ENCODE measurements at regions not wholly inside any gene's neighbourhood (a gene's known extent, or its start where the extent isn't known, plus 50 kb on each side); places are given as distances from the start of the nearest gene placed in this dataset.

- Histone ChIP-seq H3K4me3 (no peak overlapping the region), H3K36me3 (ENCODE audit: insufficient read depth, low read length) (no peaks in the 10 kb centered on the region), H3K9ac (ENCODE audit: insufficient read length) (no peak overlapping the region), H3K27ac (no peak overlapping the region), H3K9me3 (ENCODE audit: low read depth, low read length) (no peaks in the 10 kb centered on the region)
- DNase-seq (ENCODE audit: low read depth, low spot score), result no peak
- TF ChIP-seq EZH2 (IDR thresholded peaks at IDR 0.05) (no peak), FOXP2 (optimal IDR thresholded peaks at IDR 0.05; ENCODE audit: control extremely low read depth, extremely low read length, insufficient read depth) (no peak), POLR2AphosphoS5 (IDR thresholded peaks at IDR 0.05; ENCODE audit: borderline replicate concordance, low read depth, low read length) (no peak)
Measured at GRCh38 chr3:68004091-68004490, 349.7 kb upstream of the SUCLG2 start.

GRCh38 chr3:67998281-67998680, 343.9 kb upstream of the SUCLG2 start:
- Histone ChIP-seq H3K9ac (ENCODE audit: insufficient read length) (no peak overlapping the region), H3K4me3 (no peak overlapping the region), H3K27ac (no peak overlapping the region), H3K9me3 (ENCODE audit: low read depth, low read length) (no peaks in the 10 kb centered on the region), H3K36me3 (ENCODE audit: insufficient read depth, low read length) (no peaks in the 10 kb centered on the region)
- TF ChIP-seq FOXP2 (optimal IDR thresholded peaks at IDR 0.05; ENCODE audit: control extremely low read depth, extremely low read length, insufficient read depth) (no peak), POLR2AphosphoS5 (IDR thresholded peaks at IDR 0.05; ENCODE audit: borderline replicate concordance, low read depth, low read length) (no peak), EZH2 (IDR thresholded peaks at IDR 0.05) (no peak)
- DNase-seq (ENCODE audit: low read depth, low spot score), result no peak

GRCh38 chr3:67995206-67995605, 340.8 kb upstream of the SUCLG2 start:
- H3K36me3 ChIP-seq (ENCODE audit: insufficient read depth, low read length), result no peaks in the 10 kb centered on the region
- no peak overlapping the region for H3K9ac ChIP-seq (ENCODE audit: insufficient read length)
- H3K27ac ChIP-seq, result no peak overlapping the region
- no peak for DNase-seq (ENCODE audit: low read depth, low spot score)
- no peak for TF ChIP-seq POLR2AphosphoS5 (IDR thresholded peaks at IDR 0.05; ENCODE audit: borderline replicate concordance, low read depth, low read length)
- TF ChIP-seq FOXP2 (optimal IDR thresholded peaks at IDR 0.05; ENCODE audit: control extremely low read depth, extremely low read length, insufficient read depth), result no peak
- TF ChIP-seq EZH2 (IDR thresholded peaks at IDR 0.05), result no peak
- H3K9me3 ChIP-seq (ENCODE audit: low read depth, low read length), result no peaks in the 10 kb centered on the region
- H3K4me3 ChIP-seq, result no peak overlapping the region

- no peak overlapping the region for H3K27ac ChIP-seq
Measured at GRCh38 chr3:67986706-67987105, 332.3 kb upstream of the SUCLG2 start.

GRCh38 chr3:67983166-67983565, 328.8 kb upstream of the SUCLG2 start:
- H3K9ac ChIP-seq (ENCODE audit: insufficient read length), result no peak overlapping the region
- TF ChIP-seq EZH2 (IDR thresholded peaks at IDR 0.05) (no peak), POLR2AphosphoS5 (IDR thresholded peaks at IDR 0.05; ENCODE audit: borderline replicate concordance, low read depth, low read length) (no peak), FOXP2 (optimal IDR thresholded peaks at IDR 0.05; ENCODE audit: control extremely low read depth, extremely low read length, insufficient read depth) (no peak)
- no peaks in the 10 kb centered on the region for H3K9me3 ChIP-seq (ENCODE audit: low read depth, low read length)
- DNase-seq (ENCODE audit: low read depth, low spot score), result no peak
- no peak overlapping the region for H3K27ac ChIP-seq
- H3K4me3 ChIP-seq, result no peak overlapping the region
- H3K36me3 ChIP-seq (ENCODE audit: insufficient read depth, low read length), result no peaks in the 10 kb centered on the region

More at GRCh38 chr3:67986706-67987105, 332.3 kb upstream of the SUCLG2 start:
- Histone ChIP-seq H3K9me3 (ENCODE audit: low read depth, low read length) (no peaks in the 10 kb centered on the region), H3K4me3 (no peak overlapping the region), H3K36me3 (ENCODE audit: insufficient read depth, low read length) (no peaks in the 10 kb centered on the region), H3K9ac (ENCODE audit: insufficient read length) (no peak overlapping the region)
- TF ChIP-seq EZH2 (IDR thresholded peaks at IDR 0.05), result no peak
- TF ChIP-seq FOXP2 (optimal IDR thresholded peaks at IDR 0.05; ENCODE audit: control extremely low read depth, extremely low read length, insufficient read depth), result no peak
- DNase-seq (ENCODE audit: low read depth, low spot score), result no peak

- no peak overlapping the region for H3K9ac ChIP-seq (ENCODE audit: insufficient read length)
- H3K4me3 ChIP-seq, result no peak overlapping the region
- H3K36me3 ChIP-seq (ENCODE audit: insufficient read depth, low read length), result no peaks in the 10 kb centered on the region
- H3K9me3 ChIP-seq (ENCODE audit: low read depth, low read length), result no peaks in the 10 kb centered on the region
- TF ChIP-seq POLR2AphosphoS5 (IDR thresholded peaks at IDR 0.05; ENCODE audit: borderline replicate concordance, low read depth, low read length) (no peak), EZH2 (IDR thresholded peaks at IDR 0.05) (no peak), FOXP2 (optimal IDR thresholded peaks at IDR 0.05; ENCODE audit: control extremely low read depth, extremely low read length, insufficient read depth) (no peak)
- H3K27ac ChIP-seq, result no peak overlapping the region
- no peak for DNase-seq (ENCODE audit: low read depth, low spot score)
Measured at GRCh38 chr3:67981077-67981476, 326.7 kb upstream of the SUCLG2 start.

- Histone ChIP-seq H3K9me3 (ENCODE audit: low read depth, low read length) (no peaks in the 10 kb centered on the region), H3K27ac (no peak overlapping the region), H3K4me3 (no peak overlapping the region), H3K9ac (ENCODE audit: insufficient read length) (no peak overlapping the region), H3K36me3 (ENCODE audit: insufficient read depth, low read length) (no peaks in the 10 kb centered on the region)
- DNase-seq (ENCODE audit: low read depth, low spot score), result no peak
- TF ChIP-seq POLR2AphosphoS5 (IDR thresholded peaks at IDR 0.05; ENCODE audit: borderline replicate concordance, low read depth, low read length) (no peak), FOXP2 (optimal IDR thresholded peaks at IDR 0.05; ENCODE audit: control extremely low read depth, extremely low read length, insufficient read depth) (no peak), EZH2 (IDR thresholded peaks at IDR 0.05) (no peak)
Measured at GRCh38 chr3:67979342-67979741, 324.9 kb upstream of the SUCLG2 start.

GRCh38 chr3:67977762-67978161, 323.4 kb upstream of the SUCLG2 start:
- Histone ChIP-seq H3K9ac (ENCODE audit: insufficient read length) (no peak overlapping the region), H3K9me3 (ENCODE audit: low read depth, low read length) (no peaks in the 10 kb centered on the region), H3K4me3 (no peak overlapping the region), H3K27ac (no peak overlapping the region), H3K36me3 (ENCODE audit: insufficient read depth, low read length) (no peaks in the 10 kb centered on the region)
- TF ChIP-seq FOXP2 (optimal IDR thresholded peaks at IDR 0.05; ENCODE audit: control extremely low read depth, extremely low read length, insufficient read depth) (no peak), EZH2 (IDR thresholded peaks at IDR 0.05) (no peak), POLR2AphosphoS5 (IDR thresholded peaks at IDR 0.05; ENCODE audit: borderline replicate concordance, low read depth, low read length) (no peak)
- DNase-seq (ENCODE audit: low read depth, low spot score), result no peak

- H3K36me3 ChIP-seq (ENCODE audit: insufficient read depth, low read length), result no peaks in the 10 kb centered on the region
- no peak overlapping the region for H3K27ac ChIP-seq
- H3K9me3 ChIP-seq (ENCODE audit: low read depth, low read length), result no peaks in the 10 kb centered on the region
- no peak for DNase-seq (ENCODE audit: low read depth, low spot score)
- no peak overlapping the region for H3K4me3 ChIP-seq
- no peak overlapping the region for H3K9ac ChIP-seq (ENCODE audit: insufficient read length)
- TF ChIP-seq EZH2 (IDR thresholded peaks at IDR 0.05), result no peak
- no peak for TF ChIP-seq POLR2AphosphoS5 (IDR thresholded peaks at IDR 0.05; ENCODE audit: borderline replicate concordance, low read depth, low read length)
- TF ChIP-seq FOXP2 (optimal IDR thresholded peaks at IDR 0.05; ENCODE audit: control extremely low read depth, extremely low read length, insufficient read depth), result no peak
Measured at GRCh38 chr3:67976663-67977062, 322.3 kb upstream of the SUCLG2 start.
